ENCODE measurements at regions not wholly inside any gene's neighbourhood (a gene's known extent, or its start where the extent isn't known, plus 50 kb on each side); places are given as distances from the start of the nearest gene placed in this dataset.

DNA sequence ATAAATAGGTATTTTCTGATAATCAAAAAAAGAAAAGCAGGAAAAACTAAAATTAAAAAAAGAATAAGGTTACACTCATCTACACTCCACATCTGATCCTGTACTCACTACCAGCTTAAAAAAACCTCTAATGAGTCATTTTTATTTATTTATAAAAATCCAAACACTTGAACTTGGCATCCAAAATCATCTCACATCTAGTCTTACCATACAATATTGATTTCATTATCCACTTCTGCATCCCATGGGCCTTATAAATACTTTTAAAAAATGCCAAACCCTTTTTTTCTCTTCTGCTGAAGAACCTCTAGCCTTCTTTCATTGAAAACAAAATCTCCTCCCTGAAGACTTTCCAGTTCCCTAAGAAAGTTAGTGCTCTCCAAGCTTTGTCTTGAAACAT lies 109.7 kb downstream of the TMTC3 start:
- no peak for DNase-seq (ENCODE audit: low spot score)

DNA sequence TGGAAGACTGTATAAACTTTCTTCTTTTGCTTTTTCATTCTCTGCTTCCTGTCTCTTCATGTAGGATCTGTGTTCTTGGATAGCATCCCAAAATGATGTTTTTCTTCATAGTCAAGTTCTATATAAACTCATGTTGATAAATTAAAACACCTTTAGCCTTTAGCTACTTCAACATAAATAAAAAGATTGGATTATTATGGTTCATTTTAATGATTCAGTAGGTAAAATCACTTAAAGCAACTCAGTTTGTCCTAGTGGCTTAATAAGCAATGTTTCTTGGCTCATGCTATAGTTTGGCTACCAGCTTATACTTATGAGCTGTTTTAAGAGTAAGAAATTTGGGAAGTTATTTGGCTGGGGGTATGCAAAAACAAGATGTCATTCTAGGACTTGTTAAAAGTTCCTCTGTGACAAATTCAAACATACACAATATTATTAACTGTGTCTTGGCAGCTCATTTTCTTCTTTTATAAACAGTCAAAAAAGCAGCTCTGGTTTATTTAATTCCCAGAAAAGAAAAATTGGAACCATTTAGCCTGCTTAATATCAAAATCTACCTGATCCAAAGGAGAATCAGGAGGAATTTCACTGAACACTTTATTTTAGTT lies 111.4 kb downstream of the TMTC3 start:
- no peak for DNase-seq (ENCODE audit: low spot score)

DNA sequence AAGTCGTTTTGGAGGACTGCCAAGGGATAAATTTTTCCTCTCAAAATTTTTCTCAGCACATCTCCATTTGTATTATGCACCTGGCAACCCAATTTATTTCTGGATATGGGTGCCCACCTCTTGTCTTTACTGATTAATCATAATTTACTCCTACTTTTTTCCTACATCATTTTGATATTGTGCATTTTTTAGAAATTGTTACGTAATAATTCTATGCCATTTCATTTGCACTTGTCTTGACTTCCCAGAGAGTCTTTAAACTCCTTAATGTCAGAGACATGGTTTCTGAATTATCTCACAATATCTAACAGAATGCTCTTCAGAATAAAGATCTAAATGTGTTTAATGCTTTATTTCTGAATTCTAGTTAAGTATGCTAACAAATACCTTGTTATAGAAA lies 113.1 kb downstream of the TMTC3 start:
- DNase-seq (ENCODE audit: low spot score), result no peak

DNA sequence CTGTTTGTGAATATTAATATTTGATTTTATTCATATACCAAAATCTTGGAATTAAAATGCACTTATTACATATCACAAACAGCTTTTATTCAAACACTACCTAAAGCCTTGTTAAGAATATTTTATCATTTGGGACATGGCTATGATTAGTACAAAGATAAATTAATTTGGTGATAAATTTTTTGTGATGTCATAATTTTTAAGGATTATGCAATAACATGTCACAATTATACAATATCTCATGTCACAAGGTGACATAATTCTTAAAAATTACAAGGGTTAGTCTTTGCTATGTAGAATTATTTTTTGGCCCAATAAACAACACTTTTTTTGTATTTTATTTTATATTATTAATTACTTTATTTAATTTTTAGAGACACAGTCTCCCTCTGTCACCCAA lies 113.7 kb downstream of the TMTC3 start:
- DNase-seq (ENCODE audit: low spot score), result no peak

DNA sequence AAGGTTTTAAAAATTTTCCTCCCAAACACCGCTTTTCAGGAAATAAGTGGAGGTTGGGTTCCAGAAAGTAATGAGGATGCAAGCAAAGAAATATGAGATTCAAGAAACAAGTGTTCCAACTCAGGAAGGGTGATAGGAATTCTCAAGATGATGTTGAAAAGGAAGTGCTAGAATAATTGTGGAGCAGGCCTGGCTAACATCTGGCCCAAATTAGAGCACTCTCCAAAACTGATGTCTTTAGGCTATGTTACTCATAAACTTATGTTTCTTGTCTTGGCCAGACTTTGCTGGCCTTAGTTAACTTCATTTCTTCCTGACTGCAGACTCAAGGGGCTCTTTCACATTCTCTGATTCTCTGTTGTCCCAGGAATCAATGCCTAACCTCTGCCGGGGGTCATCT lies 116.3 kb downstream of the TMTC3 start:
- DNase-seq (ENCODE audit: low spot score), result no peak

DNA sequence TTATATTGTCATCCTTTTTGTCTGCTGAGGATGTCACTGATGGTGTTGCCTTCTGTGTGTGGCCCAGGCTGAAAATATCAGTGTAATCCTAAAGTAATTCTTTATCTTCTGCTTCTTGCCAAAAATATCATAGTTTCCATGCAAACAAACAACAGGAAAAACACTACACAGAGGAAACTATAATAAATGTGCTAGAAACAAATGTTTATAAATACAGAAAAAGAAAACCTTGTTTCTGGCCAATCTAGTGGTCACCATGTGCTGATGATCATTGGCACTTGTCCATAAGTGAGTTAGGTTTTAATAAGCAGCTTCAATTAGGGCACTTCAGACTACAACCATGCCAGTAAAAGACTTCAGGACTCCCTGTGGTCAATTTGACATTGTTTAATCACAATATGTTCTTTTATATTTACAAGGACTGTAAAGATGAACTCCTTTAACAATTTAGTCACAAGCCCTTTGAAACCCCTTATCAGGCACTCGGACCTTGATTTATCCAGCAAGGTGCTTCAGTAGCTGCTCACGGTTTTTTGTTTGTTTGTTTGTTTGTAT lies 124.8 kb downstream of the TMTC3 start:
- DNase-seq (ENCODE audit: low spot score), result peak; percentile 5

DNA sequence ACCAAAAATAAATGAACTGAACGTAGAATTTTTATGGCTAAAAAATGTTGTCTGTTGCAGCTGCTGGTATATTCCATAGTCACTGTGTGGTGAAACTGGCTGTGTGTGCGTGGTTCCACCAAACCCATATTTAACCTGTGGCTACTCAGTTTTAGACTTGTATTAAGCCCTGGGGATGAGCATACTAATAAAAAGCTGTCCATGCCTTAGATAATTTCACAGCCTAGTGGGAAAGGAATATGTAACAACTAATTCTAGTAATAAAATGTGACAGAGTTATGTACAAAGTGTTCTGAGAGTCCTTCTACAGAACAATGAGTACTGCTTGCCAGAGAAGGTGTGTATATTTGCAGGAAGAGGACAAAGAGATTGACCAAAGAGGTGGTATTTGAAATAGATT lies 125.5 kb downstream of the TMTC3 start:
- DNase-seq (ENCODE audit: low spot score), result no peak

DNA sequence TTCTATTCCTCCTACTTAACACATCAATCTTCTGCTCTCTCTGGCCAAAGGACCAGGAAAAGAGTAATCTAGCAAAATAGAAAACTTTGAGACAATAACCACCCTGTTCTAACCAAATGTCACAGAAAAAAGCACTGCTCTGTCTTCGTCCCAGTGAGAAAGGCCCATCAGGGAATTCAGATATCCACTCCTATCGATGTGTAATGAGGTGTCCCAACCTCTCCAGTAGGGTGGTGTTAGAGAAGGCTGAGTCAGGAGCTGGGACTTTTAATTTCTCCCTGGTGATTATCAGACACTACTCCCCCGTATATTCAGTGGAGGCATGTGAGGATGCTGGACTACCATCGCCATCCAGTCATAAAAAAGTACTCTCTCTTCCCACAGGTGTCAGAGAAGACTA lies 130.3 kb downstream of the TMTC3 start:
- DNase-seq (ENCODE audit: low spot score), result no peak

DNA sequence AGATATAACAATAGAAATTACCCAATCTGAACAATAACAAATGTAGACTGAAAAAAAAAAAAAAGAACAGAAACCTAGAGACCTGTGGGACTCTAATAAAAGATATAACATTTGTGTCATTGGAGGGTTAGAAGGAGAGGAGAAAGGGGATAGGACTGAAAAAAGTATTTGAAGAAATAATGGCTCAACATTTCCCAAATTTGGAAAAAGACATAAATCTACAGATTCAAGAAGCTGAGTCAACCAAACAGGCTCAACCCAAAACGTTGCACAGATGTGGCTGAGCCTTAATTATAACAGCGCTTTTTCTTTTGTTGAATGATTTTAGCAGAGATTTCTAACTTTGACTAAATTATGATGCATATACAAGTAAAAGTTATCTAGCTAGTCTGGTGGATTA lies 131.3 kb downstream of the TMTC3 start:
- no peak for DNase-seq (ENCODE audit: low spot score)

DNA sequence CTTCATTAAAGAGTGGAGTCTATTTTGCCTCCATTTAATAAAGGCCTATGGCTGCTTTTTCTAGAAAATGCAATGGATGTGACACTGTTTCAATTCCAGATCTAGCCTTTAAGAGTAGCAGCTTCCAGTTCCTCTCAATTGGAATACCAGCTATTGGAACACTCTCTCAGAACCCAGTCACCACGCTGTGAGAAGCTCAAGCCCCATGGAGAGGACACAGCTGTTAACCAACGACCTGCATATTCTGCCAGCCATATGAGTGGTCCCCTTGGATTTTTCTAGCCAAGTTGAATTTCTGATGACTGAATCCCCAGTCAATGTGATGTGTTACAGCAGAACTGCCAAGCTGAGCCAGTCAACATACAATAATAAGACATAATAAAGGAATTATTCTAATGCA lies 131.8 kb downstream of the TMTC3 start:
- no peak for DNase-seq (ENCODE audit: low spot score)

DNA sequence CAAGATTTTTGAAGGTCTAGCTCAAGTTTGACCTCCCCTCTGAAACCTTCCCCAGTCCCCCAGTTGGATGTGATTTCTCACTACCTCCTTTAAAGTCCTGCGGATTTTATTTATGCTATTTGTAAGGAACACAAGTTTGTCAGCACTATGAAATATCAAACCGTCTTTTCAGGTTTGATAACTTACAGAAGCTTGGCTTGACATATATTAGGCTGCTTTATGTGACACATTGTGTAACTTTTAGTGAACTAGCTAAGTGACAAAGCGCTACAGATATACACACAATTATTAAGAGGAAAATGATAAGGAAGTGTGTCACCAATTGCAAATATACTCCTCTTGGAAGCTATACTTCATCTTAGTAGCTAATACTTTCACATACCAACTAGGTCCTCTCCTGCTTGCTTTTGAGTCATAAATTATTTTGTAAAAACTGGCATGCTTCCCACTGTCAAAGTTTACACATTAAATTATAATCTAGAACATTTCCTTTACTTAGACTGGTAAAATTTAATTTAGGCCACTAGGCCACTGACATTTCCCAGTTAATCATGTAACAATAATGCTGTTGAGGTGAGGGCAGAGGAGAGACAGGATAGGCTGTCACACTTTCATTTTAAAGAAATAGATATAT lies 149.5 kb downstream of the TMTC3 start:
- DNase-seq (ENCODE audit: low spot score), result no peak

DNA sequence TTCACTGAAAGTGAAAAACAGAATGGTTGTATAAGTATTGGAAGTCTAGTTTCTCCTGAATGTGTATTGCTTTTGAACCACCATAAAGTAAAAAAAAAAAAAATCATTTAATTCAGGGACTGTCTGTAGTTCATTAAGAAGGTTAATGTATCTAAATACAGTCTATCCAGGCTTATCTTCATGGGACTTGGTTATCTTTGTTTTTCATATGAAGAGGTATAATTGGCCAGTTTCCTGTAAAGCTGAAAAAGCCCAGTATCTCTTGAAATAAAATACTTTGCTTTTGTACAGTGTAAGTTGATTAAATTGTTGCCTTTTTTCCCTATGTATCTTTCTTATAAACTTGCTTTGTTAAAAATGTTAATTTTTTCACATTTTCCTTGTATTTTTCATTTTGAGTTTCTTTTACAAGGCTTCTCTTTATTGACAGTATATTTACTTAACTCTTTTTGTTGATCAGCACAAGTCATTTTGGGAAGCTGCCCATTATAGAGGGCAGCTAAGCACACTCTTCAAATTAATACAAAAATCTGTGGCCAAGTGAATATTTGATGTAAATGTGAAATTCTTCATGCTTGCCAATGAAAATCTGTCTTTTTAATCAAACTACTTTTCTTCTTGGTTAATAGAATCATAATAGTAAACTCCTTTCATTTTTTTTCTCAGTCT lies 156.0 kb downstream of the TMTC3 start:
- DNase-seq (ENCODE audit: low spot score), result no peak

DNA sequence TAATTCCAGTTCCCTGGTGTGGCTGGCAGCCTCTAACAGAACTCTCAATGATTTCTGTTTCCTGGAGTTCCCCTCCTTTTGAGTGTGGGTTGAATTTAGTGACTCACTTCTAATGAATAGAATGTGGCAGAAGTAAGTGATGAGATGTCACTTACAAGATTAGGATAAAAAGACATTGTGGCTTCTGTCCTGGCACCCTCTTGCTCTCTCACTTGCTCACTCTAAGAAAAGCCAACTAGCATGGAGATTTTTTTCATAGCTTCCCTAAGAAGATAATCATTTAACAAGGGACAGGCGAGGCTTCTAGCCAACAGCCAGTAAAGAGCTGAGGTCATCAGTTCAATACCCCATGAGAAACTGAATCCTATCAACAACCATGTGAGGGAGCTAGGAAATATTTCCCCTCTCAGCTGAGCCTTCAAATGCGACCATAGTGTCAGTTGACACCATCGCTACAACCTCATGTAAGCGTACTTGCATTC lies 156.7 kb downstream of the TMTC3 start:
- DNase-seq (ENCODE audit: low spot score), result peak; percentile 71

DNA sequence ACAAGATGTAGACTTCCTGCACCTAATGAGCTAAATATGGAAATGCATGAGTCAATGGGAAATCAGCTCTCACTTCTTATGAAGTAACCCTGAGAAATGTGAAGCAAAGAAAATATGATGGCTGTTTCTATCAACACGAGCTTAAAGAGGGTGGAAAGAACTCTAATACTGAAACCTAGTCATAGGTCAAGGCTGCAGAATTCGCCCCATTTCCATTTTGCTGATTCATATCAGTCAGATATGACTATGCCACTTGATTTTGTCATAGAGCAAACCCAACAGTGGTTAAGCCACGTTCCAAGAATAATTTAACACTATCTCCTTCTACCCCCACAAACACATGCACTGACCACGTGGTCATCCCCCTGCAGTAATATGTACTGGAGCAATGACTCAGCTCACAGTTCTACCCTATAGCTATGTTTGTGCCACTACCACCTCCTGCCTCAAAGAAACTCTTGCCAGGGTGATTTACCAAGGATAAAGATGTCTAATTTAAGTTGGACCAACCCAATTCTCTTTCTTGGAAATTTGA lies 157.5 kb downstream of the TMTC3 start:
- peak; percentile 93 for DNase-seq (ENCODE audit: low spot score)

DNA sequence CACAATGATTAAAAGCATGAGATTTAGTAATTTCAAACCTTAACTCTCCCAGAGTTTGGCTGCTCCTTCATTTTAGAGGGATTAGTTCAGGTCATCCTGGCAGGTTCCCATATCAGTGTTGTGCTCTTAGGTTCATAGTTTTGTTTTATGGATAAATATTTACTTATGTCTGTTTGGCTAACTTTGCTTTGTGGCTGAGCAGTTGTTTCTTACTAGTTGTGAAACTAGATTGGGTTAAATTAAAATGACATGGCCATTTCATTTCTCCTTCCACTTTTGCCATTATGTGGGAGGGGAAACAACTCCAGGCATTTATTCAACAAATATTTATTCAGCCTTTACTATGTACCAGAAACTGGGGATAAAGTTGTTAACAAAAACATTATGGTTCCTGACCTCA lies 158.8 kb downstream of the TMTC3 start:
- peak; percentile 37 for DNase-seq (ENCODE audit: low spot score)

DNA sequence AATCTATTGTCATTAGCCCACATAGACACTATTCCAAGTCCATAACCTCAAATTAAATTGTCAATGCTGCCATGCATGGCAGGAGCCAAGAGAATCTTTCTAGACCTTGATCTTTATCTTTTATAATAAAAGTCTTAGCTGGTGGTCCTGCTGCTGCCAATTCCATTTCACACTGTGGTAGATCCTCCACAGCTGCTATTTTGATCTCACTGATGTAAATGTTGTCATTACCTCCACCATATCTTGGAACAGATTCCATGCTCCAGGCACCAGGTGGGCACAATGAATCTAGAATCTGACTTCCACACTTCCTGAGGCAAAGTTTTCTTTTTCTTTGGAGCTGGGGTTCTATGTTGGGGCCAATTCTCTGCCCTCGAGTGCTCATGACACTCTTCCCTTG lies 161.2 kb downstream of the TMTC3 start:
- no peak for DNase-seq (ENCODE audit: low spot score)

DNA sequence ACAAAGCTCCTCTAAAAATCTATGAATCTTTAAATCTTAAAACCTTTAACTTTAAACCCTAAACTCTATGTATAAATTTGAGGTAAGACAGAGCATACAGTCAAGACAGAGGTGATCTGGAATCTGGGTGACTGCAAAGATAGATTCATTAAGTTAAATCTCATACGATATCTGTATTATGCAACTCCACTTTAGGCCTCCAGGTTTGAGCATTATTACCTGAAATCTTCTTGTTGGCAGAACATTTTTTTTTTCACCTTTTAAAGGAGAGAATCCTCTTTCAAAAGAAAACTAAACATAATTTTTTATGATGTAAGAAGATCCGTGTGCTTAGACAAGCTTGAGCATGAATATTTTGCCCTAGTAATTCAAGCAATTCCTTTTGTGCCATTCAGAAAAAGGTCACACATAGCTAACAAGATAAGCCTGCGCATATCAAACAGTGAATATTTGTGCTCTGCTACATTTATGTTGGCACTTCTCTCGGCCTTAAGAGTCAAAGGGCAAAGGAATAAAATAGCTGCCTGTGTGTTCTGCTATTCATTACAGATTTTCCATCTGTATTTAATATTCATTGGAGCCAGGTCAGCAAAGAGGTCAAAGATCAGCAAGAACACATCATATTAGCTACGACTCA lies 163.3 kb downstream of the TMTC3 start:
- DNase-seq (ENCODE audit: low spot score), result no peak

DNA sequence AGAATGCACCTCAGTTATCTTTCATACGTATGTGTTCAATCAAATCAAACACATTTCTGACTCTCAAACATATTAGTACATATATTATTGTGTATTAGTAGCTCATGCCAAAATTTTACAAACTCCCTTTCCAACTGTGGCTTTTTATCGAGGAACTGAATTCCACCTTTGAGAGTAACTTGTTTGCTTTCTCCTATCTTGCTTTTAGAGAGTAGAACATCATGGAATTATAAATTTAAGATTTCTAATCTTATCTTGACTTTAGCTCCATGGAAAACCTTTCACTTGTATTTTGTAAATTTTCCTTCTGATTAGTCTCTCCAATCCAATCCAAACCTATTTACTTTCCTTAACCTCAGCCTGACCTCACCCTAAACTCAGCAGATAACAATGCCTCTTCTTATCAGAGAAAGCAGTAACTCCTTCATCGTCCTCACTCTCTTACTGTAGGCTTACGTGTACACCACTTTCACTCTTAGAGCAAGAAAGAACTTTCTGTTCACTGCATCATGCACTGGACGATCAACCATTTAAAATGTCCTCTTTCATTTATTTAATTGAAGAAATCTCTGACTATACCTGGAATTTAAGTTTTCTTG lies 164.5 kb downstream of the TMTC3 start:
- DNase-seq (ENCODE audit: low spot score), result no peak

DNA sequence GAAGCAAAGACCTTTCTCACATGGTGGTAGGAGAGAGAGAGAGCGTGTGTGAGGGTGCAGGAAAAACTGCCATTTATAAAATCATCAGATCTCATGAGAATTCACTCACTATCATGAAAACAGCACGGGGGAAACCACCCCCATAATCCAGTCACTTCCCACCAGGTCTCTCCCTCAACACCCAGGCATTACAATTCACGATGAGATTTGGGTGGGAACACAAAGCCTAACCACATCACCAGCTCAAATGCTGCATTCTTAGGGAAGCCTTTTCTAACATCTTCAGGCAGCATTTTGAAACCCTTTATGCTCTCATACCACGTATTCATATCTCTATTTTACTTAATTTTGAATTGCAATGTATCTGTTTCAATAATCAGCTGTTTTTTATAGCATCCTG lies 165.9 kb downstream of the TMTC3 start:
- DNase-seq (ENCODE audit: low spot score), result no peak

DNA sequence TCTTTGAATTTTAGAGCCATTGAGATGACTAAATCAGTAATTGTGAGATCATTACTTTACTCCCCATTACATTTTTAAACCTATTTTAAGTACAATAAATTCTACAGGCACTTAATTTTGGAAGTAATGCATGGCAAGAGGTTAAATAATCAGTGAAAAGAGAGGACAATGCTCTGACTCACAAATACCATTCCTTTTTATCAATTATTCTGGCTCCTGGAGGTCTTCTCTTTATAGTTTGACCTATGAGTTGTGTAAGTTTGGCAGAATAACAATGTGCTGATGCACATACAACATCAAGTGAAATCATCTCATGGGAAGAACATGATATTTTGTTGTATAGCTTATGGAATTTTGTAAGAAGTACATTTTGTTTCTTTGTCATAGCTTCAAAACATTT lies 166.7 kb downstream of the TMTC3 start:
- DNase-seq (ENCODE audit: low spot score), result no peak

DNA sequence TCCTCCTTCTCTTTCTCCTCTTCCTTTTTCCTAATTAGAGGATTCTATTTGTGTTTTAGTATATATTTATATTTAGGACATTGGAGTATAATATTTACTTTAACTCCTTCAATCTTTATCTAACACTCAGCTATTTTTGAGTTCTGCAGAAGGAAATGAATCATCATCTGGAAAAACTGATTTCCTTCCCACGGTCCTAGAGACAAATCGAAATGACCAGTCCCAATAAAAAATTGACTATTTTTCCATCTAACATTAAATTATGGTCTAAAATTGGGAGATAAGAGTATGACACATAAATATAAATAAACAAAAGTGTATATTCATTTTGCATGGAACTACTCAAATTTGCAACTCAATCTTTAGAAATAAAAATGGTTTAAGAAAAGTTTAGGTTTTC lies 167.4 kb downstream of the TMTC3 start:
- no peak for DNase-seq (ENCODE audit: low spot score)

DNA sequence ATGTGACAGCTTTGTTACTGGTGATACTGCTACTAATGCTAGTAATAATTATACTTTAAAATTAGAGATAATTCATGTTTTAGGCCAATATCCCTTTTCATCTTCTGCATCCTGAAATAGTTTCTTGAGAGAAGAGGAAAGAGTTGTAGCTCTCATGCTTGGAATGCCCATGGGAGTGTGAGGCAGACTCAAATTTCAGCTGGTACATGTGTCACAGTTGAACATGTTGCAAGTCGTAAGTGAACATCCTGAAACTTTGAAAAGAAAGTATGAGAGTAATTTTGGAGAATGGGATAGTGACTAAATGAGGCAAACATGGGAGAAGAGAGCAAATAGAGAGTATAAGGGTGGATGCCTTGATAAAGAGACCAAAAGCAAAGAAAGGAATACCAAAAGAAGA lies 168.0 kb downstream of the TMTC3 start:
- peak; percentile 11 for DNase-seq (ENCODE audit: low spot score)

Data from H4 (cell line).